ENCODE measurements at regions not wholly inside any gene's neighbourhood (a gene's known extent, or its start where the extent isn't known, plus 50 kb on each side); places are given as distances from the start of the nearest gene placed in this dataset.

- no peak for TF ChIP-seq CTCF (IDR thresholded peaks at IDR 0.05; ENCODE audit: low read depth, low read length)
- TF ChIP-seq POLR2A (IDR thresholded peaks at IDR 0.05; ENCODE audit: extremely low read depth, insufficient read length): no peak
- TF ChIP-seq MAX (IDR thresholded peaks at IDR 0.05; ENCODE audit: low read depth, low read length): no peak
Measured at GRCh38 chr9:7946458-7946857, 146.9 kb upstream of the DMAC1 start.

All from NB4 (cell line).